Tibial nerve (tissue), 4 donors: ENCODE measurements at regions not wholly inside any gene's neighbourhood (a gene's known extent, or its start where the extent isn't known, plus 50 kb on each side); places are given as distances from the start of the nearest gene placed in this dataset.

Experiments used
- EP300 ChIP-seq, 2 donors: sonication (generic); formaldehyde crosslinking; IDR thresholded peaks; one replicate each; pipeline ENCODE4 v1.6.1; 2017; ENCODE audit warnings: antibody characterized with exemption in 2 of 2, mild to moderate bottlenecking in 1 of 2
- POLR2A ChIP-seq, 2 donors: fragments of 450-650 bp; IDR thresholded peaks; one replicate each; pipeline ENCODE4 v1.6.1; 2017; ENCODE audit warnings: antibody characterized with exemption in 2 of 2, mild to moderate bottlenecking in 2 of 2, moderate library complexity in 2 of 2
- TF ChIP-seq, protein P1 (sequence below), 5 experiments: fragments of 200-600 bp in 3 of 5; fragments of 450-650 bp in 2 of 5; sonication (generic) in 3 of 5; IDR thresholded peaks; one replicate each; pipeline ENCODE4 v1.5.1; 2016 to 2019; ENCODE audit warnings: antibody characterized with exemption in 5 of 5, mild to moderate bottlenecking in 3 of 5, moderate library complexity in 2 of 5

- TF ChIP-seq, protein P1, sequence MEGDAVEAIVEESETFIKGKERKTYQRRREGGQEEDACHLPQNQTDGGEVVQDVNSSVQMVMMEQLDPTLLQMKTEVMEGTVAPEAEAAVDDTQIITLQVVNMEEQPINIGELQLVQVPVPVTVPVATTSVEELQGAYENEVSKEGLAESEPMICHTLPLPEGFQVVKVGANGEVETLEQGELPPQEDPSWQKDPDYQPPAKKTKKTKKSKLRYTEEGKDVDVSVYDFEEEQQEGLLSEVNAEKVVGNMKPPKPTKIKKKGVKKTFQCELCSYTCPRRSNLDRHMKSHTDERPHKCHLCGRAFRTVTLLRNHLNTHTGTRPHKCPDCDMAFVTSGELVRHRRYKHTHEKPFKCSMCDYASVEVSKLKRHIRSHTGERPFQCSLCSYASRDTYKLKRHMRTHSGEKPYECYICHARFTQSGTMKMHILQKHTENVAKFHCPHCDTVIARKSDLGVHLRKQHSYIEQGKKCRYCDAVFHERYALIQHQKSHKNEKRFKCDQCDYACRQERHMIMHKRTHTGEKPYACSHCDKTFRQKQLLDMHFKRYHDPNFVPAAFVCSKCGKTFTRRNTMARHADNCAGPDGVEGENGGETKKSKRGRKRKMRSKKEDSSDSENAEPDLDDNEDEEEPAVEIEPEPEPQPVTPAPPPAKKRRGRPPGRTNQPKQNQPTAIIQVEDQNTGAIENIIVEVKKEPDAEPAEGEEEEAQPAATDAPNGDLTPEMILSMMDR (IDR thresholded peaks at IDR 0.05): no peak
- TF ChIP-seq EP300 (IDR thresholded peaks at IDR 0.05): no peak
- TF ChIP-seq POLR2A (IDR thresholded peaks at IDR 0.05): no peak
Observed at GRCh38 chr15:70167155-70167554, 69.4 kb upstream of the TLE3 start.
